SU-DHL-6 (cell line): ENCODE measurements at regions not wholly inside any gene's neighbourhood (a gene's known extent, or its start where the extent isn't known, plus 50 kb on each side); places are given as distances from the start of the nearest gene placed in this dataset.

ENCODE experiments used
- H2AFZ ChIP-seq: fragments of 200-600 bp; sonication (generic); 2 replicates; pipeline ENCODE4 v1.6.1; 2014; ENCODE audit warnings: low read depth, mild to moderate bottlenecking, moderate library complexity, mixed read lengths, antibody characterized with exemption, low read length; ENCODE audit not compliant: severe bottlenecking
- H3F3A ChIP-seq: fragments of 200-600 bp; shearing (Covaris generic); 2 replicates; pipeline ENCODE4 v1.6.0; 2016; ENCODE audit warnings: antibody characterized with exemption, mild to moderate bottlenecking; ENCODE audit not compliant: insufficient read depth
- H3K27ac ChIP-seq: fragments of 200-600 bp; sonication (generic); 2 replicates; pipeline ENCODE4 v1.5.1; 2016; ENCODE audit warnings: low read depth, mild to moderate bottlenecking, low read length, moderate library complexity, mixed read lengths
- H3K27me3 ChIP-seq: fragments of 200-600 bp; sonication (generic), shearing (Covaris generic); 2 replicates; pipeline ENCODE4 v1.6.0; 2014; ENCODE audit warnings: mild to moderate bottlenecking, low read length
- H3K36me3 ChIP-seq: fragments of 200-600 bp; sonication (generic); 2 replicates; pipeline ENCODE4 v1.6.1; 2014; ENCODE audit warnings: mild to moderate bottlenecking, low read length, mixed read lengths
- H3K4me2 ChIP-seq: fragments of 300-600, 200-600 bp; shearing (Covaris generic), sonication (generic); 2 replicates; pipeline ENCODE4 v1.6.0; 2014; ENCODE audit warnings: low read length, low read depth, mild to moderate bottlenecking; ENCODE audit not compliant: poor library complexity, severe bottlenecking
- H3K4me3 ChIP-seq: fragments of 200-600 bp; sonication (generic); 2 replicates; pipeline ENCODE4 v1.5.1; 2014; ENCODE audit warnings: antibody characterized with exemption, low read length, mild to moderate bottlenecking, mixed read lengths; ENCODE audit not compliant: insufficient read depth, poor library complexity, severe bottlenecking
- H3K79me2 ChIP-seq: fragments of 200-600 bp; sonication (generic); 2 replicates; pipeline ENCODE4 v1.6.1; 2014; ENCODE audit warnings: mild to moderate bottlenecking, low read length, moderate library complexity; ENCODE audit not compliant: insufficient read depth
- H3K9ac ChIP-seq: fragments of 200-600 bp; sonication (generic); 2 replicates; pipeline ENCODE4 v1.7.0; 2014; ENCODE audit warnings: mild to moderate bottlenecking, low read length
- H3K9me2 ChIP-seq: fragments of 200-600 bp; sonication (generic); replicated peaks from 2 replicates; pipeline ENCODE4 v1.6.1; 2014; ENCODE audit warnings: low read length; ENCODE audit not compliant: insufficient read depth
- H3K9me3 ChIP-seq: fragments of 200-600 bp; sonication (generic); 2 replicates; pipeline ENCODE4 v1.6.1; 2014; ENCODE audit warnings: low read length, mixed read lengths; ENCODE audit not compliant: insufficient read depth
- H4K20me1 ChIP-seq: fragments of 200-600 bp; sonication (generic); 2 replicates; pipeline ENCODE4 v1.6.1; 2014; ENCODE audit warnings: low read depth, mild to moderate bottlenecking, antibody characterized with exemption, low read length, moderate library complexity, mixed read lengths
- CTCF ChIP-seq: fragments of 200-600 bp; sonication (generic); IDR thresholded peaks from one replicate; pipeline ENCODE4 v1.5.1; 2017; ENCODE audit warnings: antibody characterized with exemption, mild to moderate bottlenecking, low read length, moderate library complexity; ENCODE audit not compliant: insufficient read depth, poor library complexity, severe bottlenecking
- EZH2phosphoT487 ChIP-seq: fragments of 200-600 bp; sonication (generic), shearing (Covaris generic); conservative IDR thresholded peaks from 2 replicates; pipeline ENCODE4 v1.6.1; 2018; ENCODE audit warnings: mild to moderate bottlenecking, antibody characterized with exemption, low read length, moderate library complexity, mixed read lengths

GRCh38 chr5:29051509-29051908 lies 2013.1 kb upstream of the CDH9 start:
- Histone ChIP-seq H3K9me3 (no peaks in the 10 kb centered on the region), H3K4me3 (no peak overlapping the region), H2AFZ (no peak overlapping the region), H3K36me3 (no peaks in the 10 kb centered on the region), H4K20me1 (no peaks in the 10 kb centered on the region), H3K27me3 (no peaks in the 10 kb centered on the region), H3K9ac (no peak overlapping the region), H3K27ac (no peak overlapping the region), H3K4me2 (no peak overlapping the region), H3F3A (no peaks in the 10 kb centered on the region), H3K79me2 (no peaks in the 10 kb centered on the region), H3K9me2 (no peaks in the 10 kb centered on the region)
- TF ChIP-seq CTCF (no peak), EZH2phosphoT487 (no peak)

- no peak overlapping the region for H3K9ac ChIP-seq
- no peaks in the 10 kb centered on the region for H3K9me3 ChIP-seq
- no peaks in the 10 kb centered on the region for H3K27me3 ChIP-seq
- H3K36me3 ChIP-seq, result no peaks in the 10 kb centered on the region
- H3K27ac ChIP-seq, result no peak overlapping the region
- no peak overlapping the region for H3K4me2 ChIP-seq
- H2AFZ ChIP-seq, result no peak overlapping the region
- H3K4me3 ChIP-seq, result no peak overlapping the region
- H4K20me1 ChIP-seq, result no peaks in the 10 kb centered on the region
- H3K9me2 ChIP-seq, result no peaks in the 10 kb centered on the region
- H3K79me2 ChIP-seq, result no peaks in the 10 kb centered on the region
- no peak for TF ChIP-seq CTCF
- TF ChIP-seq EZH2phosphoT487, result no peak
- H3F3A ChIP-seq, result no peaks in the 10 kb centered on the region
Observed at GRCh38 chr5:29042152-29042551, 2003.8 kb upstream of the CDH9 start.

- Histone ChIP-seq H3K27me3 (no peaks in the 10 kb centered on the region), H3K9me3 (no peaks in the 10 kb centered on the region), H3K9ac (no peak overlapping the region), H3K4me3 (no peak overlapping the region), H3K36me3 (no peaks in the 10 kb centered on the region), H2AFZ (no peak overlapping the region), H3K79me2 (no peaks in the 10 kb centered on the region), H3K9me2 (no peaks in the 10 kb centered on the region), H3K27ac (no peak overlapping the region), H3K4me2 (no peak overlapping the region), H3F3A (no peaks in the 10 kb centered on the region), H4K20me1 (no peaks in the 10 kb centered on the region)
- TF ChIP-seq CTCF, result no peak
- no peak for TF ChIP-seq EZH2phosphoT487
Observed at GRCh38 chr5:29040404-29040803, 2002.0 kb upstream of the CDH9 start.

GRCh38 chr5:29039994-29040393 lies 2001.6 kb upstream of the CDH9 start:
- Histone ChIP-seq H3K79me2 (no peaks in the 10 kb centered on the region), H3K9me3 (no peaks in the 10 kb centered on the region), H3K36me3 (no peaks in the 10 kb centered on the region), H3F3A (no peaks in the 10 kb centered on the region), H3K27me3 (no peaks in the 10 kb centered on the region), H3K4me2 (no peak overlapping the region), H3K9ac (no peak overlapping the region), H3K4me3 (no peak overlapping the region), H2AFZ (no peak overlapping the region), H3K27ac (no peak overlapping the region), H4K20me1 (no peaks in the 10 kb centered on the region), H3K9me2 (no peaks in the 10 kb centered on the region)
- TF ChIP-seq CTCF (no peak), EZH2phosphoT487 (no peak)
